ENCODE measurements at regions not wholly inside any gene's neighbourhood (a gene's known extent, or its start where the extent isn't known, plus 50 kb on each side); places are given as distances from the start of the nearest gene placed in this dataset.

- Histone ChIP-seq H3K36me3 (replicated peaks in 1 of 2; ENCODE audit: control insufficient read depth in 1 of 2, insufficient read depth in 2 of 2, low read length in 1 of 2) (no peaks in the 10 kb centered on the region), H3K4me2 (no peak overlapping the region), H3F3A (replicated peaks; ENCODE audit: insufficient read depth) (no peaks in the 10 kb centered on the region), H3K79me2 (ENCODE audit: insufficient read depth) (no peaks in the 10 kb centered on the region), H4K20me1 (ENCODE audit: insufficient read depth) (no peaks in the 10 kb centered on the region), H2AFZ (ENCODE audit: low read depth) (no peak overlapping the region), H3K4me3 (ENCODE audit: low read depth in 2 of 2, low read length in 1 of 2) (no peak overlapping the region), H3K27ac (ENCODE audit: low read depth in 2 of 2, low read length in 1 of 2) (no peak overlapping the region), H3K9me2 (no peaks in the 10 kb centered on the region), H3K9ac (no peak overlapping the region), H3K9me3 (no peaks in the 10 kb centered on the region), H3K4me1 (ENCODE audit: control insufficient read depth in 1 of 2, insufficient read depth in 2 of 2, low read depth in 1 of 2, low read length in 1 of 2) (peaks cover 0 to 5% of the 10 kb centered on the region in 2 experiments; a peak in 1 of 4 replicates), H3K27me3 (ENCODE audit: insufficient read depth) (no peaks in the 10 kb centered on the region)
- peak; percentile 89 for TF ChIP-seq GATA2 (CRISPR knock-in tag; IDR thresholded peaks at IDR 0.05)
- TF ChIP-seq, protein P1, sequence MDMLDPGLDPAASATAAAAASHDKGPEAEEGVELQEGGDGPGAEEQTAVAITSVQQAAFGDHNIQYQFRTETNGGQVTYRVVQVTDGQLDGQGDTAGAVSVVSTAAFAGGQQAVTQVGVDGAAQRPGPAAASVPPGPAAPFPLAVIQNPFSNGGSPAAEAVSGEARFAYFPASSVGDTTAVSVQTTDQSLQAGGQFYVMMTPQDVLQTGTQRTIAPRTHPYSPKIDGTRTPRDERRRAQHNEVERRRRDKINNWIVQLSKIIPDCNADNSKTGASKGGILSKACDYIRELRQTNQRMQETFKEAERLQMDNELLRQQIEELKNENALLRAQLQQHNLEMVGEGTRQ (IDR thresholded peaks at IDR 0.05; ENCODE audit: borderline replicate concordance, low read depth, low read length): no peak
- no peak for TF ChIP-seq SMC3 (IDR thresholded peaks at IDR 0.05; ENCODE audit: low read depth, low read length)
- TF ChIP-seq TCF12 (IDR thresholded peaks at IDR 0.05): peak; percentile 59
- TF ChIP-seq EP300 (IDR thresholded peaks at IDR 0.05; ENCODE audit: borderline replicate concordance in 1 of 2, low read depth in 1 of 2, low read length in 1 of 2): peak; percentile 22 to 79; a peak in 2 of 4 replicates
- TF ChIP-seq POLR2AphosphoS5 (IDR thresholded peaks at IDR 0.05; ENCODE audit: low read depth, low read length): peak; percentile 38; the same call in 1 of the 2 replicates
- no peak for TF ChIP-seq FOSL2 (IDR thresholded peaks at IDR 0.05; ENCODE audit: borderline replicate concordance, low read depth)
- no peak for TF ChIP-seq YY1 (IDR thresholded peaks at IDR 0.05; ENCODE audit: low read depth)
- no peak for TF ChIP-seq ELF1 (IDR thresholded peaks at IDR 0.05)
- TF ChIP-seq, protein P2, sequence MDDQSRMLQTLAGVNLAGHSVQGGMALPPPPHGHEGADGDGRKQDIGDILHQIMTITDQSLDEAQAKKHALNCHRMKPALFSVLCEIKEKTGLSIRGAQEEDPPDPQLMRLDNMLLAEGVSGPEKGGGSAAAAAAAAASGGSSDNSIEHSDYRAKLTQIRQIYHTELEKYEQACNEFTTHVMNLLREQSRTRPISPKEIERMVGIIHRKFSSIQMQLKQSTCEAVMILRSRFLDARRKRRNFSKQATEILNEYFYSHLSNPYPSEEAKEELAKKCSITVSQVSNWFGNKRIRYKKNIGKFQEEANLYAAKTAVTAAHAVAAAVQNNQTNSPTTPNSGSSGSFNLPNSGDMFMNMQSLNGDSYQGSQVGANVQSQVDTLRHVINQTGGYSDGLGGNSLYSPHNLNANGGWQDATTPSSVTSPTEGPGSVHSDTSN (IDR thresholded peaks at IDR 0.05): peak; percentile 58
- peak; percentile 52; the same call in 1 of the 2 replicates for TF ChIP-seq FOXJ3 (CRISPR knock-in tag; IDR thresholded peaks at IDR 0.05)
- no peak for TF ChIP-seq EZH2phosphoT487 (IDR thresholded peaks at IDR 0.05; ENCODE audit: borderline replicate concordance, low read depth)
- TF ChIP-seq CTCF (IDR thresholded peaks at IDR 0.05): no peak
- TF ChIP-seq NFIC (IDR thresholded peaks at IDR 0.05; ENCODE audit: borderline replicate concordance): peak; percentile 51; the same call in 1 of the 2 replicates
- TF ChIP-seq SIN3A (IDR thresholded peaks at IDR 0.05; ENCODE audit: borderline replicate concordance, low read depth, low read length): no peak
- no peak for TF ChIP-seq TAF1 (IDR thresholded peaks at IDR 0.05; ENCODE audit: borderline replicate concordance, low read depth, low read length)
- TF ChIP-seq, protein P3, sequence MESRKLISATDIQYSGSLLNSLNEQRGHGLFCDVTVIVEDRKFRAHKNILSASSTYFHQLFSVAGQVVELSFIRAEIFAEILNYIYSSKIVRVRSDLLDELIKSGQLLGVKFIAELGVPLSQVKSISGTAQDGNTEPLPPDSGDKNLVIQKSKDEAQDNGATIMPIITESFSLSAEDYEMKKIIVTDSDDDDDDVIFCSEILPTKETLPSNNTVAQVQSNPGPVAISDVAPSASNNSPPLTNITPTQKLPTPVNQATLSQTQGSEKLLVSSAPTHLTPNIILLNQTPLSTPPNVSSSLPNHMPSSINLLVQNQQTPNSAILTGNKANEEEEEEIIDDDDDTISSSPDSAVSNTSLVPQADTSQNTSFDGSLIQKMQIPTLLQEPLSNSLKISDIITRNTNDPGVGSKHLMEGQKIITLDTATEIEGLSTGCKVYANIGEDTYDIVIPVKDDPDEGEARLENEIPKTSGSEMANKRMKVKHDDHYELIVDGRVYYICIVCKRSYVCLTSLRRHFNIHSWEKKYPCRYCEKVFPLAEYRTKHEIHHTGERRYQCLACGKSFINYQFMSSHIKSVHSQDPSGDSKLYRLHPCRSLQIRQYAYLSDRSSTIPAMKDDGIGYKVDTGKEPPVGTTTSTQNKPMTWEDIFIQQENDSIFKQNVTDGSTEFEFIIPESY (IDR thresholded peaks at IDR 0.05; ENCODE audit: borderline replicate concordance, low read depth): no peak
- TF ChIP-seq MEF2A (IDR thresholded peaks at IDR 0.05; ENCODE audit: borderline replicate concordance, low read depth): no peak
- TF ChIP-seq RCOR1 (IDR thresholded peaks at IDR 0.05; ENCODE audit: low read length): peak; percentile 95
- peak; percentile 60; the same call in 1 of the 2 replicates for TF ChIP-seq TEAD4 (IDR thresholded peaks at IDR 0.05; ENCODE audit: borderline replicate concordance, insufficient read depth)
- TF ChIP-seq CHD2 (IDR thresholded peaks at IDR 0.05; ENCODE audit: low read length, partially characterized antibody): peak; percentile 61
- TF ChIP-seq RAD21 (IDR thresholded peaks at IDR 0.05; ENCODE audit: low read length): peak; percentile 23; the same call in 1 of the 2 replicates
- TF ChIP-seq JUND (IDR thresholded peaks at IDR 0.05): no peak
- POLR2A ChIA-PET: no interaction called here
- peak; percentile 46 for DNase-seq
- WGBS (ENCODE audit: low lambda C conversion rate): 48% methylated on average over 2 of the region's 2 CpGs
- CTCF ChIA-PET: interaction anchor here (0.6 to 1.3 kb wide), 6 partner anchors 17 to 758 kb away, joined by 3 to 4 read pairs (median 3); no protein-coding TSS in a partner anchor
Observed at GRCh38 chr7:84264396-84264795, 69.8 kb upstream of the SEMA3A start.
